HL-60 (cell line): ENCODE measurements at regions not wholly inside any gene's neighbourhood (a gene's known extent, or its start where the extent isn't known, plus 50 kb on each side); places are given as distances from the start of the nearest gene placed in this dataset.

Experiments
- GABPA ChIP-seq: IDR thresholded peaks from 2 replicates; pipeline ENCODE4 v1.6.1; 2012; ENCODE audit warnings: low read depth
- TF ChIP-seq, protein P1 (sequence below): IDR thresholded peaks from 2 replicates; pipeline ENCODE4 v1.6.1; 2012; ENCODE audit warnings: low read depth; ENCODE audit not compliant: insufficient replicate concordance
- TF ChIP-seq, protein P2 (sequence below): IDR thresholded peaks from one replicate; pipeline ENCODE4 v1.5.1; 2011; ENCODE audit warnings: low read length, control low read depth, inconsistent platforms; ENCODE audit not compliant: insufficient read depth

DNA sequence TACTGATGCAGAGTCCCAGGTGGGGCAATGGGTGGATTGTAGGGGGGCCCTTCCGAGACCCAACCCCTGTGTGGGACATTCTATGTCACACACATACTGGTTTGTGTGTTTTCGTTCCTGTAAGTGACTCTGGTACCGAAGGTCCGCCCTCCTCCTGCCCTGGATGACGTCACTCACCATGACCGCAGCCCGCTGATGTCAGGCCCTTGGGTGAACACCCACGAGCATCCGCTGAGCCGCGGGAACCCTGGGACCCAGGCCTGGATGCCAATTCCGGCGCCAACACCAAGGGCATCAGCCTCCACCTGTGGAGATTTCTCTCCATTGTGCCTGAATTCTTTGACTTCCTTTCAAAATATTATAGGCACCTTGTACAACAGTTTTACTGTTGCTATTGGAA is 184.3 kb downstream of the MTRR start:
- TF ChIP-seq, protein P1, sequence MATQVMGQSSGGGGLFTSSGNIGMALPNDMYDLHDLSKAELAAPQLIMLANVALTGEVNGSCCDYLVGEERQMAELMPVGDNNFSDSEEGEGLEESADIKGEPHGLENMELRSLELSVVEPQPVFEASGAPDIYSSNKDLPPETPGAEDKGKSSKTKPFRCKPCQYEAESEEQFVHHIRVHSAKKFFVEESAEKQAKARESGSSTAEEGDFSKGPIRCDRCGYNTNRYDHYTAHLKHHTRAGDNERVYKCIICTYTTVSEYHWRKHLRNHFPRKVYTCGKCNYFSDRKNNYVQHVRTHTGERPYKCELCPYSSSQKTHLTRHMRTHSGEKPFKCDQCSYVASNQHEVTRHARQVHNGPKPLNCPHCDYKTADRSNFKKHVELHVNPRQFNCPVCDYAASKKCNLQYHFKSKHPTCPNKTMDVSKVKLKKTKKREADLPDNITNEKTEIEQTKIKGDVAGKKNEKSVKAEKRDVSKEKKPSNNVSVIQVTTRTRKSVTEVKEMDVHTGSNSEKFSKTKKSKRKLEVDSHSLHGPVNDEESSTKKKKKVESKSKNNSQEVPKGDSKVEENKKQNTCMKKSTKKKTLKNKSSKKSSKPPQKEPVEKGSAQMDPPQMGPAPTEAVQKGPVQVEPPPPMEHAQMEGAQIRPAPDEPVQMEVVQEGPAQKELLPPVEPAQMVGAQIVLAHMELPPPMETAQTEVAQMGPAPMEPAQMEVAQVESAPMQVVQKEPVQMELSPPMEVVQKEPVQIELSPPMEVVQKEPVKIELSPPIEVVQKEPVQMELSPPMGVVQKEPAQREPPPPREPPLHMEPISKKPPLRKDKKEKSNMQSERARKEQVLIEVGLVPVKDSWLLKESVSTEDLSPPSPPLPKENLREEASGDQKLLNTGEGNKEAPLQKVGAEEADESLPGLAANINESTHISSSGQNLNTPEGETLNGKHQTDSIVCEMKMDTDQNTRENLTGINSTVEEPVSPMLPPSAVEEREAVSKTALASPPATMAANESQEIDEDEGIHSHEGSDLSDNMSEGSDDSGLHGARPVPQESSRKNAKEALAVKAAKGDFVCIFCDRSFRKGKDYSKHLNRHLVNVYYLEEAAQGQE, result no peak
- TF ChIP-seq, protein P2, sequence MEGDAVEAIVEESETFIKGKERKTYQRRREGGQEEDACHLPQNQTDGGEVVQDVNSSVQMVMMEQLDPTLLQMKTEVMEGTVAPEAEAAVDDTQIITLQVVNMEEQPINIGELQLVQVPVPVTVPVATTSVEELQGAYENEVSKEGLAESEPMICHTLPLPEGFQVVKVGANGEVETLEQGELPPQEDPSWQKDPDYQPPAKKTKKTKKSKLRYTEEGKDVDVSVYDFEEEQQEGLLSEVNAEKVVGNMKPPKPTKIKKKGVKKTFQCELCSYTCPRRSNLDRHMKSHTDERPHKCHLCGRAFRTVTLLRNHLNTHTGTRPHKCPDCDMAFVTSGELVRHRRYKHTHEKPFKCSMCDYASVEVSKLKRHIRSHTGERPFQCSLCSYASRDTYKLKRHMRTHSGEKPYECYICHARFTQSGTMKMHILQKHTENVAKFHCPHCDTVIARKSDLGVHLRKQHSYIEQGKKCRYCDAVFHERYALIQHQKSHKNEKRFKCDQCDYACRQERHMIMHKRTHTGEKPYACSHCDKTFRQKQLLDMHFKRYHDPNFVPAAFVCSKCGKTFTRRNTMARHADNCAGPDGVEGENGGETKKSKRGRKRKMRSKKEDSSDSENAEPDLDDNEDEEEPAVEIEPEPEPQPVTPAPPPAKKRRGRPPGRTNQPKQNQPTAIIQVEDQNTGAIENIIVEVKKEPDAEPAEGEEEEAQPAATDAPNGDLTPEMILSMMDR, result no peak
- TF ChIP-seq GABPA, result no peak
